ENCODE measurements at regions not wholly inside any gene's neighbourhood (a gene's known extent, or its start where the extent isn't known, plus 50 kb on each side); places are given as distances from the start of the nearest gene placed in this dataset.

- H4K20me1 ChIP-seq (ENCODE audit: insufficient read depth, low read length): no peaks in the 10 kb centered on the region
- no peak overlapping the region for H3K4me2 ChIP-seq (replicated peaks; ENCODE audit: extremely low read depth, low read length, poor library complexity, severe bottlenecking)
- intact Hi-C loops (cut with micrococcal nuclease): no loop called here
- H3K27ac Mint-ChIP-seq: no peak overlapping the region
- H3K27me3 Mint-ChIP-seq (ENCODE audit: low read depth in 3 of 3): peaks cover 0 to 1% (median 0%) of the 10 kb centered on the region in 3 donors
- H3K79me2 ChIP-seq (ENCODE audit: insufficient read depth, low read length): no peaks in the 10 kb centered on the region
- no peaks in the 10 kb centered on the region for H3K4me1 ChIP-seq (ENCODE audit: control insufficient read depth in 1 of 2, insufficient read depth in 2 of 2, low read length in 2 of 2)
- H3K36me3 ChIP-seq (replicated peaks in 1 of 2; ENCODE audit: control insufficient read depth in 1 of 2, insufficient read depth in 2 of 2, low read length in 2 of 2): no peaks in the 10 kb centered on the region
- H3K27ac ChIP-seq (ENCODE audit: low read depth in 1 of 2, low read length in 2 of 2): no peak overlapping the region
- H3K9me3 ChIP-seq (replicated peaks in 1 of 2; ENCODE audit: control insufficient read depth in 1 of 2, insufficient read depth in 1 of 2, low read length in 2 of 2): peaks cover 0 to 2% of the 10 kb centered on the region in 2 donors
- no peak overlapping the region for H3K4me3 ChIP-seq (replicated peaks in 1 of 3; ENCODE audit: low read depth in 2 of 3, low read length in 3 of 3)
- no peak overlapping the region for H3K9ac ChIP-seq (ENCODE audit: insufficient read depth, low read length, poor library complexity, severe bottlenecking)
- H3K27me3 ChIP-seq (ENCODE audit: control insufficient read depth in 2 of 2, insufficient read depth in 2 of 2, low read length in 2 of 2): no peaks in the 10 kb centered on the region
- H3K4me1 Mint-ChIP-seq: no peaks in the 10 kb centered on the region
- no peak overlapping the region for H2AFZ ChIP-seq (ENCODE audit: insufficient read depth, low read depth, low read length, poor library complexity, severe bottlenecking)
- no peak for TF ChIP-seq CTCF (IDR thresholded peaks at IDR 0.05)
- H3K9me3 Mint-ChIP-seq: peaks cover 0 to 5% (median 3%) of the 10 kb centered on the region in 7 donors
- H3K36me3 Mint-ChIP-seq: no peaks in the 10 kb centered on the region
- H3K4me3 Mint-ChIP-seq: no peak overlapping the region
- DNase-seq: no peak
These were observed 371.0 kb downstream of the JRKL start for GRCh38 chr11:96760815-96761214.

GRCh38 chr11:96761451-96761850 lies 371.6 kb downstream of the JRKL start:
- TF ChIP-seq CTCF (IDR thresholded peaks at IDR 0.05): no peak
- H3K9ac ChIP-seq (ENCODE audit: insufficient read depth, low read length, poor library complexity, severe bottlenecking): no peak overlapping the region
- Mint-ChIP-seq H3K4me3 (no peak overlapping the region), H3K9me3 (peaks cover 0 to 5% (median 3%) of the 10 kb centered on the region in 7 donors), H3K4me1 (no peaks in the 10 kb centered on the region), H3K27ac (no peak overlapping the region), H3K36me3 (no peaks in the 10 kb centered on the region), H3K27me3 (ENCODE audit: low read depth in 3 of 3) (peaks cover 0 to 1% (median 0%) of the 10 kb centered on the region in 3 donors)
- H3K27ac ChIP-seq (ENCODE audit: low read depth in 1 of 2, low read length in 2 of 2): no peak overlapping the region
- no peaks in the 10 kb centered on the region for H3K9me3 ChIP-seq (replicated peaks in 1 of 2; ENCODE audit: control insufficient read depth in 1 of 2, insufficient read depth in 1 of 2, low read length in 2 of 2)
- intact Hi-C loops (cut with micrococcal nuclease): no loop called here
- no peaks in the 10 kb centered on the region for H3K4me1 ChIP-seq (ENCODE audit: control insufficient read depth in 1 of 2, insufficient read depth in 2 of 2, low read length in 2 of 2)
- no peak for DNase-seq
- H3K79me2 ChIP-seq (ENCODE audit: insufficient read depth, low read length): no peaks in the 10 kb centered on the region
- H3K36me3 ChIP-seq (replicated peaks in 1 of 2; ENCODE audit: control insufficient read depth in 1 of 2, insufficient read depth in 2 of 2, low read length in 2 of 2): no peaks in the 10 kb centered on the region
- H3K4me2 ChIP-seq (replicated peaks; ENCODE audit: extremely low read depth, low read length, poor library complexity, severe bottlenecking): no peak overlapping the region
- no peak overlapping the region for H2AFZ ChIP-seq (ENCODE audit: insufficient read depth, low read depth, low read length, poor library complexity, severe bottlenecking)
- no peaks in the 10 kb centered on the region for H3K27me3 ChIP-seq (ENCODE audit: control insufficient read depth in 2 of 2, insufficient read depth in 2 of 2, low read length in 2 of 2)
- no peaks in the 10 kb centered on the region for H4K20me1 ChIP-seq (ENCODE audit: insufficient read depth, low read length)
- H3K4me3 ChIP-seq (replicated peaks in 1 of 3; ENCODE audit: low read depth in 2 of 3, low read length in 3 of 3): no peak overlapping the region
- no CpG with 5 or more reads among the region's 1 CpG for WGBS (ENCODE audit: insufficient coverage)

Data from CD14-positive monocyte (primary cell).